ENCODE measurements at regions not wholly inside any gene's neighbourhood (a gene's known extent, or its start where the extent isn't known, plus 50 kb on each side); places are given as distances from the start of the nearest gene placed in this dataset.

- no peaks in the 10 kb centered on the region for H3K27me3 Mint-ChIP-seq
- no peak overlapping the region for H3K27ac Mint-ChIP-seq
- H3K4me1 Mint-ChIP-seq = no peaks in the 10 kb centered on the region
- Histone ChIP-seq H3K27ac (ENCODE audit: low read depth, low read length) (no peak overlapping the region), H3K27me3 (ENCODE audit: insufficient read depth, low read length, poor library complexity, severe bottlenecking) (no peaks in the 10 kb centered on the region), H3K4me1 (ENCODE audit: insufficient read depth, low read length) (no peaks in the 10 kb centered on the region), H3K36me3 (ENCODE audit: insufficient read depth, low read length) (no peaks in the 10 kb centered on the region), H3K4me3 (ENCODE audit: low read length) (no peak overlapping the region), H3K9me3 (ENCODE audit: low read length) (no peaks in the 10 kb centered on the region)
- H3K36me3 Mint-ChIP-seq = peaks cover 0 to 4% (median 0%) of the 10 kb centered on the region in 3 donors
- H3K4me3 Mint-ChIP-seq = no peak overlapping the region
- no peak for DNase-seq
- POLR2A ChIA-PET = no interaction called here
- H3K9me3 Mint-ChIP-seq = peaks cover 20 to 30% (median 24%) of the 10 kb centered on the region in 5 donors
- CTCF ChIA-PET = no interaction called here
These were observed 179.6 kb downstream of the LURAP1L start for GRCh38 chr9:12954441-12954840.

GRCh38 chr9:12955510-12956163 is 180.8 kb downstream of the LURAP1L start:
- Mint-ChIP-seq H3K4me3 (no peak overlapping the region), H3K27ac (no peak overlapping the region)
- POLR2A ChIA-PET = no interaction called here

GRCh38 chr9:12956261-12956660 is 181.4 kb downstream of the LURAP1L start:
- no peak overlapping the region for H3K27ac ChIP-seq (ENCODE audit: low read depth, low read length)
- ChIA-PET CTCF (no interaction called here), POLR2A (no interaction called here)
- H3K4me1 ChIP-seq (ENCODE audit: insufficient read depth, low read length) = no peaks in the 10 kb centered on the region
- H3K27me3 ChIP-seq (ENCODE audit: insufficient read depth, low read length, poor library complexity, severe bottlenecking) = no peaks in the 10 kb centered on the region
- H3K27me3 Mint-ChIP-seq = no peaks in the 10 kb centered on the region
- no peak overlapping the region for H3K4me3 Mint-ChIP-seq
- no peak overlapping the region for H3K27ac Mint-ChIP-seq
- no peaks in the 10 kb centered on the region for H3K36me3 ChIP-seq (ENCODE audit: insufficient read depth, low read length)
- no peak overlapping the region for H3K4me3 ChIP-seq (ENCODE audit: low read length)
- H3K9me3 ChIP-seq (ENCODE audit: low read length) = no peaks in the 10 kb centered on the region
- no peak for DNase-seq
- H3K9me3 Mint-ChIP-seq = peaks cover 12 to 30% (median 21%) of the 10 kb centered on the region in 5 donors
- H3K36me3 Mint-ChIP-seq = peaks cover 0 to 4% (median 0%) of the 10 kb centered on the region in 3 donors
- H3K4me1 Mint-ChIP-seq = no peaks in the 10 kb centered on the region

More at GRCh38 chr9:12955510-12956163, 180.8 kb downstream of the LURAP1L start:
- Histone ChIP-seq H3K4me3 (ENCODE audit: low read length) (no peak overlapping the region), H3K27me3 (ENCODE audit: insufficient read depth, low read length, poor library complexity, severe bottlenecking) (no peaks in the 10 kb centered on the region), H3K4me1 (ENCODE audit: insufficient read depth, low read length) (no peaks in the 10 kb centered on the region), H3K9me3 (ENCODE audit: low read length) (no peaks in the 10 kb centered on the region), H3K27ac (ENCODE audit: low read depth, low read length) (no peak overlapping the region), H3K36me3 (ENCODE audit: insufficient read depth, low read length) (no peaks in the 10 kb centered on the region)
- H3K27me3 Mint-ChIP-seq = no peaks in the 10 kb centered on the region
- peaks cover 14 to 30% (median 21%) of the 10 kb centered on the region in 5 donors for H3K9me3 Mint-ChIP-seq
- no peaks in the 10 kb centered on the region for H3K4me1 Mint-ChIP-seq
- DNase-seq = no peak
- CTCF ChIA-PET = no interaction called here
- peaks cover 0 to 4% (median 0%) of the 10 kb centered on the region in 3 donors for H3K36me3 Mint-ChIP-seq

- POLR2A ChIA-PET = no interaction called here
- H3K36me3 Mint-ChIP-seq = peaks cover 0 to 4% (median 0%) of the 10 kb centered on the region in 3 donors
- CTCF ChIA-PET = no interaction called here
- no peaks in the 10 kb centered on the region for H3K4me1 Mint-ChIP-seq
- Histone ChIP-seq H3K4me3 (ENCODE audit: low read length) (no peak overlapping the region), H3K36me3 (ENCODE audit: insufficient read depth, low read length) (no peaks in the 10 kb centered on the region), H3K27me3 (ENCODE audit: insufficient read depth, low read length, poor library complexity, severe bottlenecking) (no peaks in the 10 kb centered on the region), H3K27ac (ENCODE audit: low read depth, low read length) (no peak overlapping the region), H3K4me1 (ENCODE audit: insufficient read depth, low read length) (no peaks in the 10 kb centered on the region), H3K9me3 (ENCODE audit: low read length) (no peaks in the 10 kb centered on the region)
- H3K4me3 Mint-ChIP-seq = no peak overlapping the region
- H3K27me3 Mint-ChIP-seq = no peaks in the 10 kb centered on the region
- no peak for DNase-seq
- H3K9me3 Mint-ChIP-seq = peaks cover 12 to 30% (median 21%) of the 10 kb centered on the region in 5 donors
- no peak overlapping the region for H3K27ac Mint-ChIP-seq
These were observed 182.0 kb downstream of the LURAP1L start for GRCh38 chr9:12956805-12957204.

- H3K36me3 Mint-ChIP-seq = peaks cover 0 to 1% (median 0%) of the 10 kb centered on the region in 3 donors
- no peaks in the 10 kb centered on the region for H3K27me3 Mint-ChIP-seq
- ChIA-PET POLR2A (no interaction called here), CTCF (no interaction called here)
- H3K4me3 Mint-ChIP-seq = no peak overlapping the region
- no peak for DNase-seq
- Histone ChIP-seq H3K36me3 (ENCODE audit: insufficient read depth, low read length) (no peaks in the 10 kb centered on the region), H3K9me3 (ENCODE audit: low read length) (no peaks in the 10 kb centered on the region), H3K4me1 (ENCODE audit: insufficient read depth, low read length) (no peaks in the 10 kb centered on the region), H3K27ac (ENCODE audit: low read depth, low read length) (no peak overlapping the region), H3K27me3 (ENCODE audit: insufficient read depth, low read length, poor library complexity, severe bottlenecking) (no peaks in the 10 kb centered on the region), H3K4me3 (ENCODE audit: low read length) (no peak overlapping the region)
- no peak overlapping the region for H3K27ac Mint-ChIP-seq
- no peaks in the 10 kb centered on the region for H3K4me1 Mint-ChIP-seq
- peaks cover 11 to 29% (median 18%) of the 10 kb centered on the region in 5 donors for H3K9me3 Mint-ChIP-seq
These were observed 183.5 kb downstream of the LURAP1L start for GRCh38 chr9:12958279-12958678.

GRCh38 chr9:12958708-12959107 is 183.9 kb downstream of the LURAP1L start:
- no peak for DNase-seq
- POLR2A ChIA-PET = no interaction called here
- H3K27ac Mint-ChIP-seq = no peak overlapping the region
- H3K9me3 Mint-ChIP-seq = peaks cover 9 to 29% (median 18%) of the 10 kb centered on the region in 5 donors
- no peak overlapping the region for H3K4me3 Mint-ChIP-seq
- Histone ChIP-seq H3K4me3 (ENCODE audit: low read length) (no peak overlapping the region), H3K27ac (ENCODE audit: low read depth, low read length) (no peak overlapping the region), H3K27me3 (ENCODE audit: insufficient read depth, low read length, poor library complexity, severe bottlenecking) (no peaks in the 10 kb centered on the region), H3K36me3 (ENCODE audit: insufficient read depth, low read length) (no peaks in the 10 kb centered on the region), H3K4me1 (ENCODE audit: insufficient read depth, low read length) (no peaks in the 10 kb centered on the region), H3K9me3 (ENCODE audit: low read length) (no peaks in the 10 kb centered on the region)
- H3K4me1 Mint-ChIP-seq = no peaks in the 10 kb centered on the region
- H3K36me3 Mint-ChIP-seq = peaks cover 0 to 1% (median 0%) of the 10 kb centered on the region in 3 donors
- no peaks in the 10 kb centered on the region for H3K27me3 Mint-ChIP-seq
- CTCF ChIA-PET = no interaction called here

- no peak overlapping the region for H3K27ac ChIP-seq (ENCODE audit: low read depth, low read length)
- H3K9me3 ChIP-seq (ENCODE audit: low read length) = no peaks in the 10 kb centered on the region
- no peaks in the 10 kb centered on the region for H3K27me3 ChIP-seq (ENCODE audit: insufficient read depth, low read length, poor library complexity, severe bottlenecking)
- ChIA-PET CTCF (no interaction called here), POLR2A (no interaction called here)
- no peaks in the 10 kb centered on the region for H3K4me1 ChIP-seq (ENCODE audit: insufficient read depth, low read length)
- DNase-seq = no peak
- no peak overlapping the region for H3K4me3 ChIP-seq (ENCODE audit: low read length)
- Mint-ChIP-seq H3K4me1 (no peaks in the 10 kb centered on the region), H3K4me3 (no peak overlapping the region), H3K9me3 (peaks cover 3 to 33% (median 13%) of the 10 kb centered on the region in 5 donors), H3K27ac (no peak overlapping the region), H3K36me3 (peaks cover 0 to 1% (median 0%) of the 10 kb centered on the region in 3 donors), H3K27me3 (no peaks in the 10 kb centered on the region)
- H3K36me3 ChIP-seq (ENCODE audit: insufficient read depth, low read length) = no peaks in the 10 kb centered on the region
These were observed 186.5 kb downstream of the LURAP1L start for GRCh38 chr9:12961276-12961809.

- Mint-ChIP-seq H3K4me1 (no peaks in the 10 kb centered on the region), H3K36me3 (peaks cover 0 to 1% (median 0%) of the 10 kb centered on the region in 3 donors), H3K27ac (no peak overlapping the region), H3K9me3 (peaks cover 2 to 23% (median 12%) of the 10 kb centered on the region in 5 donors), H3K27me3 (no peaks in the 10 kb centered on the region), H3K4me3 (no peak overlapping the region)
- H3K36me3 ChIP-seq (ENCODE audit: insufficient read depth, low read length) = no peaks in the 10 kb centered on the region
- CTCF ChIA-PET = no interaction called here
- POLR2A ChIA-PET = no interaction called here
- no peaks in the 10 kb centered on the region for H3K9me3 ChIP-seq (ENCODE audit: low read length)
- no peak for DNase-seq
- no peak overlapping the region for H3K27ac ChIP-seq (ENCODE audit: low read depth, low read length)
- H3K4me3 ChIP-seq (ENCODE audit: low read length) = no peak overlapping the region
- H3K27me3 ChIP-seq (ENCODE audit: insufficient read depth, low read length, poor library complexity, severe bottlenecking) = no peaks in the 10 kb centered on the region
- no peaks in the 10 kb centered on the region for H3K4me1 ChIP-seq (ENCODE audit: insufficient read depth, low read length)
These were observed 188.7 kb downstream of the LURAP1L start for GRCh38 chr9:12963537-12963936.
